ENCODE measurements at regions not wholly inside any gene's neighbourhood (a gene's known extent, or its start where the extent isn't known, plus 50 kb on each side); places are given as distances from the start of the nearest gene placed in this dataset.

DNA sequence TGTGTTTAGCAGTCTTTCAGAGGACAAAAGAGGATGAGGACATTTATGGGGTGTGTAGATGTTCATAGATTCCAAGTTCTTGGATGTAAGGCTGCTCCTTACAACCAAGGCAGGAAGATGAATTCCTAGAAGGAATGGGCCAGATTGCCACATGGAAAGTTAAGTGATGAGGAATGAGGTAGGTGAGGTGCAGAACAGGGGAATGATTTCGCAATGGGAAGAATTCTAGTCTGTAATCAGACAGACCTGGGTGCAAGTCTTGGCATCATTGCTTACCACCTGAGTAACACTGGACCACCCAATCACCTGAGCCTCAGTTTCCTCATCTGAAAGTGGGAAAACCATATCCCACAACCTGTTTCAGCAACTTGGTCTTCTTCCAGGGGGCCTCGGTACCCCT, 174.9 kb downstream of the IER5 start:
- POLR2A ChIA-PET, result no interaction called here
- H3K9me2 ChIP-seq (ENCODE audit: insufficient read depth), result no peaks in the 10 kb centered on the region
- H2AFZ ChIP-seq (ENCODE audit: low read depth, low read length, poor library complexity, severe bottlenecking), result no peak overlapping the region
- H3K4me1 ChIP-seq (ENCODE audit: control insufficient read depth in 1 of 2, insufficient read depth in 2 of 2, low read length in 2 of 2), result no peaks in the 10 kb centered on the region
- BruUV-seq (replicated peaks), result no TSS peak
- intact Hi-C loops (cut with micrococcal nuclease), result no loop called here
- DNase-seq (ENCODE audit: low read depth, low spot score), result no peak
- H4K20me1 ChIP-seq (ENCODE audit: insufficient read depth), result no peaks in the 10 kb centered on the region
- H3K27me3 ChIP-seq (ENCODE audit: insufficient read depth, low read length), result no peaks in the 10 kb centered on the region; the same call in 1 of the 2 replicates
- H3K9me3 ChIP-seq (ENCODE audit: control insufficient read depth in 1 of 2, insufficient read depth in 1 of 2, low read depth in 1 of 2, low read length in 2 of 2), result no peaks in the 10 kb centered on the region
- H3K79me2 ChIP-seq (ENCODE audit: insufficient read depth, low read length), result no peaks in the 10 kb centered on the region
- ATAC-seq, result no peak
- CTCF ChIA-PET, result no interaction called here
- no peak overlapping the region for H3K4me2 ChIP-seq (ENCODE audit: low read length)
- no peak overlapping the region for H3K4me3 ChIP-seq (replicated peaks in 1 of 2; ENCODE audit: low read depth in 1 of 2, low read length in 2 of 2)
- no peak overlapping the region for H3K27ac ChIP-seq (ENCODE audit: low read depth, low read length)
- RAD21 ChIA-PET (ENCODE audit: low non-redundant PET in 1 of 2, low total read pairs in 2 of 2, uncharacterized antibody in 2 of 2, unreplicated experiment in 2 of 2), result interaction anchor here in 1 of 2 experiments (0.6 kb wide), 1 partner anchor 74 kb away, joined by 3 read pairs; no protein-coding TSS in a partner anchor
- H3K9ac ChIP-seq (ENCODE audit: low read length), result no peak overlapping the region
- H3K36me3 ChIP-seq (ENCODE audit: control insufficient read depth in 1 of 2, insufficient read depth in 2 of 2, low read length in 2 of 2), result no peaks in the 10 kb centered on the region
- no peak for TF ChIP-seq TCF7L2 (IDR thresholded peaks at IDR 0.05; ENCODE audit: borderline replicate concordance, extremely low read depth, insufficient read depth, insufficient read length)
- TF ChIP-seq, protein P1, sequence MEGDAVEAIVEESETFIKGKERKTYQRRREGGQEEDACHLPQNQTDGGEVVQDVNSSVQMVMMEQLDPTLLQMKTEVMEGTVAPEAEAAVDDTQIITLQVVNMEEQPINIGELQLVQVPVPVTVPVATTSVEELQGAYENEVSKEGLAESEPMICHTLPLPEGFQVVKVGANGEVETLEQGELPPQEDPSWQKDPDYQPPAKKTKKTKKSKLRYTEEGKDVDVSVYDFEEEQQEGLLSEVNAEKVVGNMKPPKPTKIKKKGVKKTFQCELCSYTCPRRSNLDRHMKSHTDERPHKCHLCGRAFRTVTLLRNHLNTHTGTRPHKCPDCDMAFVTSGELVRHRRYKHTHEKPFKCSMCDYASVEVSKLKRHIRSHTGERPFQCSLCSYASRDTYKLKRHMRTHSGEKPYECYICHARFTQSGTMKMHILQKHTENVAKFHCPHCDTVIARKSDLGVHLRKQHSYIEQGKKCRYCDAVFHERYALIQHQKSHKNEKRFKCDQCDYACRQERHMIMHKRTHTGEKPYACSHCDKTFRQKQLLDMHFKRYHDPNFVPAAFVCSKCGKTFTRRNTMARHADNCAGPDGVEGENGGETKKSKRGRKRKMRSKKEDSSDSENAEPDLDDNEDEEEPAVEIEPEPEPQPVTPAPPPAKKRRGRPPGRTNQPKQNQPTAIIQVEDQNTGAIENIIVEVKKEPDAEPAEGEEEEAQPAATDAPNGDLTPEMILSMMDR (IDR thresholded peaks at IDR 0.05 in 2 of 3, conservative IDR thresholded peaks at IDR 0.05 in 1 of 3; ENCODE audit: borderline replicate concordance in 1 of 3, insufficient read depth in 1 of 3, low read depth in 2 of 3, low read length in 2 of 3), result no peak
- no peak for TF ChIP-seq SP1 (IDR thresholded peaks at IDR 0.05; ENCODE audit: low read depth)
- no peak for TF ChIP-seq EGR1 (IDR thresholded peaks at IDR 0.05; ENCODE audit: low read depth)
- no peak for TF ChIP-seq POLR2AphosphoS5 (IDR thresholded peaks at IDR 0.05; ENCODE audit: low read depth, low read length)
- TF ChIP-seq ELF1 (IDR thresholded peaks at IDR 0.05; ENCODE audit: borderline replicate concordance, low read depth), result no peak
- no peak for TF ChIP-seq ZFX (IDR thresholded peaks at IDR 0.05)
- TF ChIP-seq YY1 (IDR thresholded peaks at IDR 0.05; ENCODE audit: extremely low read depth, insufficient replicate concordance, low read depth, low read length), result no peak
- no peak for TF ChIP-seq JUND (IDR thresholded peaks at IDR 0.05)
- TF ChIP-seq, protein P2, sequence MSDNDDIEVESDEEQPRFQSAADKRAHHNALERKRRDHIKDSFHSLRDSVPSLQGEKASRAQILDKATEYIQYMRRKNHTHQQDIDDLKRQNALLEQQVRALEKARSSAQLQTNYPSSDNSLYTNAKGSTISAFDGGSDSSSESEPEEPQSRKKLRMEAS (IDR thresholded peaks at IDR 0.05), result no peak
- TF ChIP-seq CEBPB (IDR thresholded peaks at IDR 0.05; ENCODE audit: low read depth), result no peak
- TF ChIP-seq EZH2phosphoT487 (IDR thresholded peaks at IDR 0.05; ENCODE audit: borderline replicate concordance), result no peak
- TF ChIP-seq, protein P3, sequence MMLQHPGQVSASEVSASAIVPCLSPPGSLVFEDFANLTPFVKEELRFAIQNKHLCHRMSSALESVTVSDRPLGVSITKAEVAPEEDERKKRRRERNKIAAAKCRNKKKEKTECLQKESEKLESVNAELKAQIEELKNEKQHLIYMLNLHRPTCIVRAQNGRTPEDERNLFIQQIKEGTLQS (IDR thresholded peaks at IDR 0.05), result no peak
- TF ChIP-seq RAD21 (IDR thresholded peaks at IDR 0.05; ENCODE audit: low read depth), result no peak
- no peak for TF ChIP-seq SIN3A (IDR thresholded peaks at IDR 0.05; ENCODE audit: low read depth)
- no peak for TF ChIP-seq ZNF274 (IDR thresholded peaks at IDR 0.05; ENCODE audit: low read depth, low read length)
- no peak for TF ChIP-seq CBX3 (IDR thresholded peaks at IDR 0.05; ENCODE audit: low read depth)
- no peak for TF ChIP-seq SRF (IDR thresholded peaks at IDR 0.05; ENCODE audit: low read depth)
